Activated CD4-positive, alpha-beta T cell treated with anti-CD3 and anti-CD28 coated beads, Interleukin-2, amount 50 U/mL, for 24 hours (primary cell): ENCODE measurements at regions not wholly inside any gene's neighbourhood (a gene's known extent, or its start where the extent isn't known, plus 50 kb on each side); places are given as distances from the start of the nearest gene placed in this dataset.
"Not testable (repeated sequence)": the region's sequence is repeated elsewhere in the genome, so short reads cannot be mapped to it uniquely, and the experiment has no call there.

Experiments used
- DNase-seq, 2 donors: peaks; one replicate each; pipeline ENCODE4 v3.0.0-alpha.2; 2020; ENCODE audit warnings: low read depth in 1 of 2, low spot score in 1 of 2

DNA sequence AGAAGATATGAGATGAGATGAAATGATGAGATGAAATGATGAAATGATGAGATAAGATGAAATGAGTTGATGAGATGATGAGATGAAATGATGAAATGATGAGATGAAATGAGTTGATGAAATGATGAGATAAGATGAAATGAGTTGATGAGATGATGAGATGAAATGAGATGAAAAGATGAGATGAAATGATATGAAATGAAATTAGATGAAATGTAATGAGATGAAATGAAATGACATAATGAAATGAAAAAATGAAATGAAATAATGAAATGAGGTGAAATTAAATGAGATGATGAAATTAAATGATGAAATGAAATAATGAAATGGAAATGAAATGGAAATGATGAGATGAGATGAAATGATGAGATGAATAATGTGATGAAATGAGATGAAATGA lies 231.6 kb downstream of the GOLGA6L6 start:
- not testable (repeated sequence) for DNase-seq

DNA sequence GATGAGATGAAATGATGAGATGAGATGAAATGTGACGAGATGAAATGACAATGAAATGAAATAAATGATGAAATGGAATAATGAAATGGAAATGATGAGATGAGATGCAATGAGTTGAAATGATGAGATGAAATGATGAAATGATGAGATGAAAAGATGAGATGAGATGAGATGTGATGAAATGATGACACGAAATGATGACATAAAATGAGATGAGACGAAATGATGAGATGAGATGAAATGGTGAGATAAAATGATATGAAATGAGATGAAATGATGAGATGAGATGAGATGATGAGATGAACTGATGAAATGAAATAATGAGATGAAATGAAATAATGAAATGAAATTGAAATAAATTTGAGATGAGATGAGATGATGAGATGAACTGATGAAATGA lies 232.2 kb downstream of the GOLGA6L6 start:
- not testable (repeated sequence) for DNase-seq

- DNase-seq: not testable (repeated sequence)
These were observed 233.4 kb downstream of the GOLGA6L6 start for GRCh38 chr15:20308027-20308690.

DNA sequence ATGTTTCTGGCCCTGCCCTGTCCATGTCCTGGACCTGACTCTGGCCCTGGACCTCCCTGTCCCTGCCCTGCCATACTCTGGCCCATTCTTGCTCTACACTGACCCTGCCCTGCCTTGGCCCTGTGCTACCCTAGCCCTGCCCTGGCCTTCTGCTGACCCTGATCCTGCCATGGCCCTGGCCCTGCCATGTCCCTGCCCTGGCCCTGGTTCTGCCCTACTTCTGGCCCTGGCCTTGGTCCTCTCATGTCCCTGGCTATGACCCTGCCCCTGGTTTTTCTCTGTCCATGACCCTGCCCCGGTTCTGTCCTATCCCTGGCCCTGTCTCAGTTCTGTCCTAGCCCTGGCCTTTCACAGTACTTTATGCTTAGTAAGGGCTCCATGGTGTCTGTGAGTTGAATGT lies 234.5 kb downstream of the GOLGA6L6 start:
- not testable (repeated sequence) for DNase-seq

GRCh38 chr15:20306497-20307106 lies 235.0 kb downstream of the GOLGA6L6 start:
- not testable (repeated sequence) for DNase-seq

- not testable (repeated sequence) for DNase-seq
These were observed 235.7 kb downstream of the GOLGA6L6 start for GRCh38 chr15:20305912-20306311.

- not testable (repeated sequence) for DNase-seq
These were observed 236.6 kb downstream of the GOLGA6L6 start for GRCh38 chr15:20305015-20305465.

DNA sequence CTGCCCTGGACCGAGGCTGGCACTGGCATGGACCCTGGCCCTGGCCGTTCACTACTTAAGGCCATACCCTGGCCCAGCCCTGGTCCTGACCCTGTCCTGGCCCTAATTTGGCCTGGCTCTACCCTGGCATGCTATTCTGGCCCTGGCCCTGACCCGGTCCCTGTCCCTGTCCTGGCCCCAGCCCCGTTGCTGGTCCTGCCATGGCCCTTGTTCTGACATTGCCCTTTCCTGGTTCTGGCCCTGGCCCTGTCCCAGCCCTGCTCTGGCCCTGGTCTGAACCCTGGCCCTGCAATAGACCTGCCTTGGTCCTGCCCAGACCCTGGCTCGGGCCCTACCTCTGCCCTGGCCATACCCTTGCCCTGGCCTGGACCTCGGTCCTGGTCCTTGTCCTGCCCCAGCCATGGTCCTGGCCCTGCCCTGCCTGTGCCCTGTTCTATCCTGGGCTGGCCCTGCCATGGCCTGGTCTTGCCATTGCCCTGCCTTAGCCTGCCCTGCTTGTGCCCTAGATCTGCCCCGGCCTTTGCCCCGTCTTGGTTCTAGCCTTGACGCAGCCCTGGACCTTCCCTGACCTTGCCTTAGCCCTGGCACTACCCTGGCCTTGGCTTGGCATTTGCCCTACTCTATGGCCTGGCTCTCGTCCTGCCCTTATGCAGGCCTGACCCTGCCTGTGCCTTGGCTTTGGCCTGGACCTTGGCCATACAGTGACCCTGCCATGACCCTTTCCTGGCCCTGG lies 237.2 kb downstream of the GOLGA6L6 start:
- not testable (repeated sequence) for DNase-seq

DNA sequence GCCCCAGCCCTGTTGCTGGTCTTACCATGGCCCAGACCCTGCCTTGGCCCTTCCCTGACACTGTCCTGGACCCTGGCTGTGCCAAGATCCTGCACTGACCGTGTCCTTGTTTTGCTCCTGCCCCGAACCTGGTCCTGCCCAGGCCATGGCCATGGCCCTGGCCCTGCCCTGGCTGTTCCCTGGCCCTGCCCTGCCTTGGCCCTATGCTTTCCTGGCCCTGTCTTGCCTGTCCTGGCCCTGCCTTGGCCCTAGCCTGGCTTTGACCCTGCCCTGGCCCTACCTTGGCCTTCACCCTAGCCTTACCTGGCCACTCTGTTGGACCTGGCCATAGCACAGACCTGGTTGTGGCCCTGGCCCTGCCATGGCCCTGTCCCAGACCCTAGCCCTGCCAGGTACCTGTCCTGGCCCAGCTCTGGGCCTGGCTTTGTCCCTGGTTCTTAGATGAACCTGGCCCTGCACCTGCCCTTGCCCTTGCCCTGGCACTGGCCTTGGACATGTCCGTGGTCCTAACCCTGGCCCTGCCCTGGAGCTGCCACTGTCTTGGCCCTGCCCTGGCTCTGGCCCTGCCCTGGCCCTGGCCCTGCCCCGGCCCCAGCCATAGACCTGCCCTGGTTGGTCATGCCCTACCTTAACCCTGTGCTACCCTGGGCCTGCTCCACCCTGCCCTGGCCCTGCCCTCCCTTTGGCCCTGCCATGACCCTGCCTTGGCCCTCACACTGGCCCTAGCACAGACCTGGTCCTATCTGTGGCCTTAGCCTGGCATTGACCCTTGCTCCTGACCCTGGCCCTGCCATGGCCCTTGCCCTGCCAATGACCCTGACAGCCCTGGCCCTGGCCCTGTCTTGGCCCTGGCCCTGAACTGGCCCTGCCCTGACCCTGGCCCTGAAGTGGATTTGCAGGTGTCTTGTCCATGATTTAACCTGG lies 238.1 kb downstream of the GOLGA6L6 start:
- not testable (repeated sequence) for DNase-seq

DNA sequence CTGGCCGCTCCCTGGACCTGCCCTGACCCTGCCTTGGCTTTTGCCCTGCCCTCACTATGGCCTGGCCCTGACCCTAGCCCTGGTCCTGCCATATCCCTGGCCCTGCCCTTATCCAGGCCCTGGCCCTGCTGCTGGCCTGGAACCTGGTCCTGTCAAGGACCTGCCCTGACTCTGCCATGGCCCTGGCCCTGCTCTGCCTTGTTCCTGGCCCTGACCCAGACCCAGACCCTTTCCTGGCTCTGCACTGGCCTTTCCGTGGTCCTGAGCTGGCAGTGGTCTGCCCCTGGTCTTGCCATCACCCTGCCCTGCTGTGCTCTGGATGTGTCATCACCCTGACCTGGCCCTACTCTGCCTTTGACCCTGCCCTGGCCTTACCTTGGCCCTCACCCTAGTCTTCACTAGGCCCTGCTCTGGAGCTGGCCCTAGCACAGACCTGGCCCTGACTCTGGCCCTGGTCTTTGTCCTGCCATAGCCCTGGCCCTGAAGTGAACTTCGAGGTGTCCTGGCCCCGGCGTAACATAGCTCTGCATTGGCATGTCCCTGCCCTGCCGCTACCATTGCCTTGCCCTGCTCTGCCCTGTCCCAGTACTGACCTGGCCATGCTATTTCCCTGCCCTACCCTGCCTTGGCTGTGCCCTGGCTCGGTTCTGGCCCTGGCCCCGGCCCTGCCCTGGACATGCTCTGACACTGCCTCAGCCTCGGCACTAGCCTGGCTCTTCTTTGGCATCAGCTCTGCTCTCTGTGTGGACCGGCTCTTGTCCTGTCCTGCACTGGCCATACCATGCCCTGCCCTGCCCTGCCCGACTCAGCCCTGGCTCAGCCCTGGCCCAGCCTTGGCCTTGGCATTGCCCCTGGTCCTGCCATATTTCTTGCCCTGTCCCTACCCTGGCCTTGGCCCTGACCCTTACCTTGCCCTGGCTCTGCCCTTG lies 239.2 kb downstream of the GOLGA6L6 start:
- not testable (repeated sequence) for DNase-seq

DNA sequence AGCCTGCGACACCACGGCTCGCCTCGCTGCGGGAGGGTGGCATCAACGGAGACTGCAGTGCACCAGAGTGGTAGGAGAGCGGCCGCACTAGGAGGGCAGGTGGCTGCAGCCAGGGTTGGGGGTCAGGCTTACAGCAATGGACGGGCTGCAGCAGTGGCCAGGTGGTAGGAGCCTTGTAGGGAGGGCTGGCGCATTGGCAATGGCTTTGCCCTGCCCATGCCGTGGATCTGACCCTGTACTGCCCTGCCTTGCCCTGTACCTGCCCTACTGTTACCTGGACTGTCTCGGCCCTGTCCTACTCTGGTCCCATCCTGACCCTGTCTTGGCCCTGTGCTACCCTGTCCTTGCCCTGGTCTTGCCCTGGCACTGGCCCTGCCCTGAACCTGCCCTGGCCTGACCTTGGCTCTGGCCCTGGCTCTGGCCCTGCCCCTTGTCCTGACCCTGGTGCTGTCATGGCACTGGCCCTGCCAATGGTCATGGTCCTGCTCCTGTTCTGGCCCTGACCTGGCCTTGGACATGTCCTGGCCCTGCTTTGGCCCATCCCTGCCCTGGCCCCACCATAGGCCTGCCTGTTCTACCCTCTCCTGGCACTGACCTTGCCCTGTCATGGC lies 240.0 kb downstream of the GOLGA6L6 start:
- not testable (repeated sequence) for DNase-seq

DNA sequence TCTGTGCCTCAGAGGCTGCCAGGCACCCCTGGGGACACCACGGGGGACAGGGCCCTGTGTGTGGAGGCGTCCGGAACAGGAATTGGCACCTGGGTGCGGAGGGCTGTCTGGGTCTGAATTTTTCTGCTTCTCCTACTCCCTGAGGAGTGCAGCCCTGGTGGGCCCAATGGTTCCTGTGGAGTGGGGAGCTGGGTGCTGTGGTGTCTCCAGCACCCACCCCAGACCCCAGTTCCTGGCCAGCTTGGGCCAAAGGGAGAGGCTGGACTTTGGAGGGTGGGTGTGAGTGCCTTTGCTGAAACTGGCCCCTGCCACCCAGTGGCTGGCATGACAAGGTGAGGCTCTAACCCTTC lies 240.6 kb downstream of the GOLGA6L6 start:
- DNase-seq: not testable (repeated sequence)

- not testable (repeated sequence) for DNase-seq
These were observed 241.1 kb downstream of the GOLGA6L6 start for GRCh38 chr15:20300351-20301040.

DNA sequence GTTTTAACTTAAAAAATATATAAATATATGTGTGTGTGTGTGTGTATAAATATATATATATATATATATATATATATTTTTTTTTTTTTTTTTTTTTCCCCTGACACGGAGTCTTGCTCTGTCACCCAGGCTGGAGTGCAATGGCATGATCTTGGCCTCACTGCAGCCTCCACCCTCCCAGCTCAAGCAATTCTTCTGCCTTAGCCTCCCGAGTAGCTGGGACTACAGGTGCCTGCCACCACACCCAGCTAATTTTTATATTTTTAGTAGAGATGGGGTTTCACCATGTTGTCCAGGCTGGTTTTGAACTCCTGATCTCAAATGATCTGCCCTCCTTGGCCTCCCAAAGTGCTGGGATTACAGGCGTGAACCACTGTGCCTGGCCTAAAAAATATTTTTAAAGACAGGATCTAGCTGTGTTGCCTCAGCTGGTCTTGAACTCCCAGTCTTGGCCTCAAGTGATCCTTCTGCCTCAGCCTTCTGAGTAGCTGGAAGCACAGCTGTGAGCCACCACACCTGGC lies 243.9 kb downstream of the GOLGA6L6 start:
- not testable (repeated sequence) for DNase-seq

DNA sequence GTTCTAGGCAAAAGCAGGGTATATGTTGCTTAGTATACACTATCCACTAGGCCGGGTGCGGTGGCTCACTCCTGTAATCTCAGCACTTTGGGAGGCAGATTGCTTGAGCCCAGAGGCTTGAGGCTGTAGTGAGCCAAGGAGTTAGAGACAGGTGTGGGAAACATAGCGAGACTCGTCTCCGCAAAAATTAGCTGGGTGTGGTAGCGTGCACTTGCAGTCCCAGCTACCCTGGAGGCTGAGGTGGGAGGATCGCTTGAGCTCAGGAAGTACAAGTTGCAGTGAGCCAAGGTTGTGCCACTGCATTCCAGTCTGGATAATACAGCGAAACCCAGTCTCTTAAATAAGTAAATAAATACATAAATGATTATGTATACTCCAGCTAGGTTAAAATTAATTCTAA lies 245.3 kb downstream of the GOLGA6L6 start:
- not testable (repeated sequence) for DNase-seq

GRCh38 chr15:20295238-20295811 lies 246.3 kb downstream of the GOLGA6L6 start:
- no peak for DNase-seq

DNA sequence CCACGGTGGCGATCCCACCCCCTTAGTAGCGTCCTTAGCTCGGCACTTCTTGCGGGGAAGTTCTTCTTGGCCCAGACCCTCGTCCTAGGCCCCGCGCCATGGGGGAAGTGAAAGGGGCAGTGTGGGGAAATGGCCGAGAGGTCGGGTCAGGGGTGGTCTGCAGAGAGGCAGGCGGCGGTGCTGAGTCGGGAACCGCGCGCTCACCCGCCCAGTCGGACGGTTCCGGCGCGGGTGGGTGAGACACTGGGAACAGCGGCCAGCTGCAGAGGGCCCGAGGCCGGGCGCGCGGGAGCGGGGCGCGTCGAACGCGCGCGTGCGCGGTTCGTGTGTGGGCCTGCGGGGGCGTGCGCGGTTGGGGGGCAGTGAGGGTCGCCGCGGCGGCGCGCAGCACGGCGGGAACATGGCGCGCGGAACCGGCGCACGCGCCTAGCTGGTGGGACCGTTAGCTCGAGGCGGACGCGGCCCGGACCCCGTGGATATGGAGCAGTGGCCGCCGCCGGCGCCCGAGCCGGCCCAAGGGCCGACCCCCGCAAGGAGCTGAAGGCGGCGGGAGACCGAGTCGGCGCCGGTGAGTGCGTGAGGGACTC lies 246.9 kb downstream of the GOLGA6L6 start:
- DNase-seq: no peak

DNA sequence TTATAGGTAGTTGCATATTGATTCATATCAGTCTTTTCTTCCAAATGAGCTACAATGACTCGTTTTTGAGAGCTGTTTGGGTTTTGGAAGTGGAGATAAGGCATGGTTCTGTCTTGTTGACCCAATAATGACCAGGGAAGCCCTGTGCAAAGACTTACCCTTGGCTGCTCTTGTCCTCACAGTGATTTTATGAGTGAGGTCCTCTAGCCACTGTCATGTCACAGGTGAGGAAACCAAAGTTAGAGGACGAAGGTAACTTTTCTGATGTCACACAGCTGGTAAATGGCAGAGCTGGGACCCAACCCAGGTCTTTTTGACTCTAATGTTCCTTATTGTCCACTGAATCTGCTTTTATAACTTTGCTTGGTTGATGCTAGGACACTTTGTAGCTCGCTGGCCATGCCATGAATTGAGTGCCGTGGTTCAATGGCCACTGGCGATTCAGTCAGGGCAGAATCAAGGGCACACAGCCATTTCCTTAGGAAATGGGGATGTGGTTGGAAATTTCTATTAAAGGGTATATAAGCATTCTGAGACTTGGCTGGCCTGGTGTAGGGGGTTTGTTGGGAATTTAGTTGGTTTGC lies 249.1 kb downstream of the GOLGA6L6 start:
- not testable (repeated sequence) for DNase-seq
